IMR-90 (cell line): ENCODE measurements at regions not wholly inside any gene's neighbourhood (a gene's known extent, or its start where the extent isn't known, plus 50 kb on each side); places are given as distances from the start of the nearest gene placed in this dataset.
A peak's percentile ranks its signal among the peaks of the same experiment; 100 is the strongest.

Source experiments
- ATAC-seq: fragments of 200-7000 bp; cut with Tn5 transposase; 2 replicates; pipeline ENCODE4 v1.9.1; 2020; ENCODE audit warnings: low read depth, mild to moderate bottlenecking, moderate library complexity
- BruUV-seq: library from RNA; stranded (reverse); fragments of 400-500 nt; replicated peaks from 2 replicates; lab custom pipeline; 2021; lab: Mats Ljungman, UMichigan
- CTCF ChIA-PET: fragments of 300-600 bp; formaldehyde crosslinking; extraction: SDS; loops from one replicate; lab custom pipeline; 2021; ENCODE audit warnings: antibody characterized with exemption; lab: Yijun Ruan, JAX
- POLR2A ChIA-PET: fragments of 300-600 bp; sonication (Branson Sonifier 250); formaldehyde crosslinking; loops from one replicate; lab custom pipeline; 2022; ENCODE audit warnings: antibody characterized with exemption; ENCODE audit not compliant: unreplicated experiment; lab: Charles Lee
- DNase-seq: peaks from one replicate; pipeline ENCODE4 v3.0.0; 2013
- H2AFZ ChIP-seq: replicated peaks from 2 replicates; pipeline ENCODE3; 2013; ENCODE audit warnings: low read length, mild to moderate bottlenecking; ENCODE audit not compliant: poor library complexity
- H2AK5ac ChIP-seq: 2 replicates; pipeline ENCODE4 v1.6.1; 2013; ENCODE audit warnings: low read depth, low read length, inconsistent platforms
- H2AK9ac ChIP-seq: replicated peaks from 2 replicates; pipeline ENCODE3; 2013; ENCODE audit warnings: mild to moderate bottlenecking, low read depth, low read length, moderate library complexity; ENCODE audit not compliant: poor library complexity
- H2BK120ac ChIP-seq: 2 replicates; pipeline ENCODE4 v1.6.1; 2013; ENCODE audit warnings: low read depth, low read length, inconsistent platforms
- H2BK15ac ChIP-seq: 3 replicates; pipeline ENCODE4 v1.6.1; 2013; ENCODE audit warnings: low read depth, low read length, inconsistent platforms
- H2BK20ac ChIP-seq: 2 replicates; pipeline ENCODE4 v1.6.1; 2013; ENCODE audit warnings: low read depth, mild to moderate bottlenecking, inconsistent platforms, low read length, moderate library complexity
- H2BK5ac ChIP-seq: 2 replicates; pipeline ENCODE4 v1.6.1; 2013; ENCODE audit warnings: mild to moderate bottlenecking, low read depth, low read length, inconsistent platforms; ENCODE audit not compliant: poor library complexity, severe bottlenecking
- H3K14ac ChIP-seq: replicated peaks from 2 replicates; pipeline ENCODE4 v1.6.1; 2013; ENCODE audit warnings: low read depth, low read length, inconsistent platforms
- H3K18ac ChIP-seq: 2 replicates; pipeline ENCODE4 v1.6.1; 2013; ENCODE audit warnings: low read depth, low read length, control low read depth
- H3K23ac ChIP-seq: 2 replicates; pipeline ENCODE4 v1.6.1; 2013; ENCODE audit warnings: low read depth, low read length, inconsistent platforms
- H3K27ac ChIP-seq: 2 replicates; pipeline ENCODE4 v1.5.1; 2013; ENCODE audit warnings: mild to moderate bottlenecking, control low read depth, low read length; ENCODE audit not compliant: insufficient read depth
- H3K27me3 ChIP-seq: 2 replicates; pipeline ENCODE4 v1.6.1; 2013; ENCODE audit warnings: low read length; ENCODE audit not compliant: control insufficient read depth, insufficient read depth
- H3K36me3 ChIP-seq: 2 replicates; pipeline ENCODE4 v1.6.1; 2013; ENCODE audit warnings: low read length, mixed read lengths; ENCODE audit not compliant: control insufficient read depth, insufficient read depth
- H3K4ac ChIP-seq: 2 replicates; pipeline ENCODE4 v1.6.1; 2013; ENCODE audit warnings: low read depth, low read length, inconsistent platforms
- H3K4me1 ChIP-seq: 2 replicates; pipeline ENCODE4 v1.6.1; 2013; ENCODE audit warnings: low read length, mixed read lengths; ENCODE audit not compliant: control insufficient read depth, insufficient read depth
- H3K4me2 ChIP-seq: 2 replicates; pipeline ENCODE4 v1.6.1; 2013; ENCODE audit warnings: low read depth, mild to moderate bottlenecking, control low read depth, low read length, moderate library complexity
- H3K4me3 ChIP-seq: 2 replicates; pipeline ENCODE4 v1.5.1; 2013; ENCODE audit warnings: low read depth, mild to moderate bottlenecking, control low read depth, low read length, moderate library complexity; ENCODE audit not compliant: insufficient read depth
- H3K56ac ChIP-seq: 2 replicates; pipeline ENCODE4 v1.6.1; 2013; ENCODE audit warnings: low read length, inconsistent platforms; ENCODE audit not compliant: insufficient read depth; ENCODE audit errors: extremely low read depth
- H3K79me1 ChIP-seq, 2 experiments: 2 replicates each; pipeline ENCODE4 v1.6.1; 2013; ENCODE audit warnings: low read length in 2 of 2, inconsistent platforms in 1 of 2, low read depth in 1 of 2
- H3K9ac ChIP-seq: 2 replicates; pipeline ENCODE4 v1.6.1; 2013; ENCODE audit warnings: low read depth, low read length, control low read depth
- H3K9me1 ChIP-seq: 2 replicates; pipeline ENCODE4 v1.6.1; 2013; ENCODE audit warnings: low read length, inconsistent platforms; ENCODE audit not compliant: insufficient read depth
- H3K9me3 ChIP-seq: 2 replicates; pipeline ENCODE4 v1.6.1; 2013; ENCODE audit warnings: low read length; ENCODE audit not compliant: control insufficient read depth, insufficient read depth
- H4K20me1 ChIP-seq: 2 replicates; pipeline ENCODE4 v1.6.1; 2013; ENCODE audit warnings: low read length, inconsistent platforms; ENCODE audit not compliant: insufficient read depth
- H4K5ac ChIP-seq: 2 replicates; pipeline ENCODE4 v1.6.1; 2013; ENCODE audit warnings: mild to moderate bottlenecking, low read depth, low read length, control low read depth
- H4K8ac ChIP-seq, 2 experiments: 2 replicates each; pipeline ENCODE4 v1.6.1; 2013; ENCODE audit warnings: low read depth in 2 of 2, low read length in 2 of 2, control low read depth in 1 of 2, inconsistent platforms in 1 of 2
- H4K91ac ChIP-seq: 2 replicates; pipeline ENCODE4 v1.6.1; 2013; ENCODE audit warnings: low read depth, low read length, inconsistent platforms; ENCODE audit not compliant: insufficient read depth
- MAFK ChIP-seq: IDR thresholded peaks from 2 replicates; pipeline ENCODE4 v1.6.1; 2012; ENCODE audit warnings: low read depth, low read length, improper control_type of control experiment
- NFE2L2 ChIP-seq: fragments of 150-350 bp; IDR thresholded peaks from 2 replicates; pipeline ENCODE4 v1.6.1; 2016; ENCODE audit warnings: low read depth, mild to moderate bottlenecking, low read length
- WGBS, 2 experiments: methylation state at CpG; one replicate each; pipeline versions ENCODE4 v1.1.5 to v1.1.7; 2013; ENCODE audit warnings: missing lambda C conversion rate in 2 of 2; ENCODE audit not compliant: insufficient read length in 1 of 2; ENCODE audit errors: extremely low coverage in 2 of 2; 5-methylcytosine and 5-hydroxymethylcytosine counted together
- dilution Hi-C: fragments of 300-500 bp; cut with HindIII; formaldehyde crosslinking; loops from one replicate; pipeline ENCODE4 v1.14.3; 2018; ENCODE audit warnings: low sequenced_read_pairs; ENCODE audit not compliant: unreplicated experiment
- in situ Hi-C: fragments of 300-500 bp; cut with MboI; formaldehyde crosslinking; loops from 3 replicates; pipeline ENCODE4 v1.14.3; 2019; ENCODE audit warnings: low sequenced_read_pairs, inconsistent platforms, mixed read lengths
- intact Hi-C: fragments of 100-400 bp; cut with micrococcal nuclease; formaldehyde crosslinking; loops from 2 replicates; pipeline ENCODE4 v1.10.0; 2022
- TF ChIP-seq, protein P1 (sequence below): fragments of 150-350 bp; IDR thresholded peaks from 2 replicates; pipeline ENCODE4 v1.6.1; 2017; ENCODE audit warnings: mild to moderate bottlenecking, antibody characterized with exemption, low read length, low read depth

DNA sequence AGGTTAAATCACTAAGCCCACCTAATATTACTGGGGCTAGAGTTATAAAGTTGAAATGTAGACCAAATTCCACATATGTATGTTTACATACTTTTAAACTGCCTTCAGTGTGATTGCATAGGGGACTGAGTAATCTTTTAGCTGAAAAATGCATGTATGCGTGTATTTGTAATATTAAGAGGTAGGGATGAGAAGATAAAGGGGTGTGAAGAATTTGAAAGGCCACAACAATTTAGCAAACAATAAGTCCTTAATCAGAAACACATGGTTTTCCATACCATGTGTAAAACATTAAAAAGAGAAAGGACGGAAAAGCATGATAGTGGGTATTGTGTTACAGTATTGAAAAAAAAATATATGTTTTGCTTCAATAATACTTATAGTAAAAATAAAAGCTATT lies 919.9 kb upstream of the FLRT2 start:
- H4K8ac ChIP-seq = no peak overlapping the region
- intact Hi-C loops = no loop called here
- H3K27ac ChIP-seq = no peak overlapping the region
- no peaks in the 10 kb centered on the region for H4K20me1 ChIP-seq
- no peak overlapping the region for H2BK15ac ChIP-seq
- in situ Hi-C loops = no loop called here
- TF ChIP-seq, protein P1, sequence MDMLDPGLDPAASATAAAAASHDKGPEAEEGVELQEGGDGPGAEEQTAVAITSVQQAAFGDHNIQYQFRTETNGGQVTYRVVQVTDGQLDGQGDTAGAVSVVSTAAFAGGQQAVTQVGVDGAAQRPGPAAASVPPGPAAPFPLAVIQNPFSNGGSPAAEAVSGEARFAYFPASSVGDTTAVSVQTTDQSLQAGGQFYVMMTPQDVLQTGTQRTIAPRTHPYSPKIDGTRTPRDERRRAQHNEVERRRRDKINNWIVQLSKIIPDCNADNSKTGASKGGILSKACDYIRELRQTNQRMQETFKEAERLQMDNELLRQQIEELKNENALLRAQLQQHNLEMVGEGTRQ = no peak
- TF ChIP-seq NFE2L2 = no peak
- no peak for TF ChIP-seq MAFK
- H3K23ac ChIP-seq = no peak overlapping the region
- no peak overlapping the region for H2BK120ac ChIP-seq
- ATAC-seq = 0 out of 2 replicates have a peak, but pooled peaks have one; percentile 24
- H3K27me3 ChIP-seq = no peaks in the 10 kb centered on the region
- no peak for DNase-seq
- WGBS, 2 experiments = 100% methylated on average over 1 of the region's 2 CpGs; no CpG with 5 or more reads in 1 of the 2 experiments
- H3K9me3 ChIP-seq = no peaks in the 10 kb centered on the region
- no peak overlapping the region for H2BK20ac ChIP-seq
- CTCF ChIA-PET = no interaction called here
- no peak overlapping the region for H3K4me3 ChIP-seq
- no peak overlapping the region for H2AFZ ChIP-seq
- no peak overlapping the region for H3K56ac ChIP-seq
- no peak overlapping the region for H3K9ac ChIP-seq
- H3K4me1 ChIP-seq = no peaks in the 10 kb centered on the region
- dilution Hi-C loops = no loop called here
- no peak overlapping the region for H3K4ac ChIP-seq
- H3K36me3 ChIP-seq = no peaks in the 10 kb centered on the region
- no peak overlapping the region for H3K4me2 ChIP-seq
- no TSS peak for BruUV-seq
- no peak overlapping the region for H2AK9ac ChIP-seq
- H3K14ac ChIP-seq = no peak overlapping the region
- no peak overlapping the region for H2AK5ac ChIP-seq
- no peaks in the 10 kb centered on the region for H3K79me1 ChIP-seq
- no peak overlapping the region for H4K91ac ChIP-seq
- no peaks in the 10 kb centered on the region for H3K9me1 ChIP-seq
- no peak overlapping the region for H3K18ac ChIP-seq
- H2BK5ac ChIP-seq = no peak overlapping the region
- POLR2A ChIA-PET = no interaction called here
- H4K5ac ChIP-seq = no peak overlapping the region
